GM12801 (cell line): ENCODE measurements at regions not wholly inside any gene's neighbourhood (a gene's known extent, or its start where the extent isn't known, plus 50 kb on each side); places are given as distances from the start of the nearest gene placed in this dataset.

Experiments used
- CTCF ChIP-seq: IDR thresholded peaks from one replicate; pipeline ENCODE4 v1.5.1; 2011; ENCODE audit warnings: control low read depth; ENCODE audit not compliant: insufficient read length; ENCODE audit errors: extremely low read depth

- TF ChIP-seq CTCF: no peak
These were observed 115.6 kb upstream of the ID2 start for GRCh38 chr2:8566155-8566670.

- no peak for TF ChIP-seq CTCF
These were observed 114.9 kb upstream of the ID2 start for GRCh38 chr2:8566774-8567468.

GRCh38 chr2:8567469-8568260, 114.2 kb upstream of the ID2 start:
- TF ChIP-seq CTCF: no peak

GRCh38 chr2:8568543-8569302, 113.1 kb upstream of the ID2 start:
- no peak for TF ChIP-seq CTCF

- no peak for TF ChIP-seq CTCF
These were observed 112.4 kb upstream of the ID2 start for GRCh38 chr2:8569332-8569930.

- TF ChIP-seq CTCF: no peak
These were observed 111.2 kb upstream of the ID2 start for GRCh38 chr2:8570637-8571036.
